Caco-2 (cell line): ENCODE measurements at regions not wholly inside any gene's neighbourhood (a gene's known extent, or its start where the extent isn't known, plus 50 kb on each side); places are given as distances from the start of the nearest gene placed in this dataset.

Experiments
- BruUV-seq: library from RNA; stranded (reverse); fragments of 400-500 nt; replicated peaks from 2 replicates; lab custom pipeline; 2021; lab: Mats Ljungman, UMichigan
- CTCF ChIA-PET: fragments of 300-600 bp; sonication (Branson Sonifier 250); formaldehyde crosslinking; loops from one replicate; lab custom pipeline; 2022; ENCODE audit warnings: antibody characterized with exemption; lab: Charles Lee
- POLR2A ChIA-PET: fragments of 300-600 bp; sonication (Branson Sonifier 250); formaldehyde crosslinking; loops from one replicate; lab custom pipeline; 2022; ENCODE audit warnings: antibody characterized with exemption; lab: Charles Lee
- DNase-seq, 2 experiments: peaks; one replicate each; pipeline versions ENCODE4 v3.0.0 to v3.0.0-alpha.2; 2020 to 2022
- H3K27me3 ChIP-seq: replicated peaks from 2 replicates; pipeline ENCODE4 v1.6.0; 2011; ENCODE audit warnings: low read length; ENCODE audit not compliant: control insufficient read depth, insufficient read depth
- H3K36me3 ChIP-seq: 2 replicates; pipeline ENCODE4 v1.5.1; 2011; ENCODE audit warnings: low read length; ENCODE audit not compliant: control insufficient read depth, insufficient read depth
- H3K4me1 ChIP-seq: fragments of 250-450 bp; sonication (Bioruptor Pico); 2 replicates; pipeline ENCODE4 v1.5.1; 2020; ENCODE audit warnings: mild to moderate bottlenecking
- H3K4me3 ChIP-seq: 2 replicates; pipeline ENCODE4 v1.5.1; 2011; ENCODE audit warnings: low read depth, mild to moderate bottlenecking, control low read depth, low read length
- H3K9me3 ChIP-seq: fragments of 250-450 bp; sonication (Bioruptor Pico); 2 replicates; pipeline ENCODE4 v1.5.1; 2020; ENCODE audit warnings: mild to moderate bottlenecking, moderate library complexity
- H3K27ac Mint-ChIP-seq: one replicate; pipeline ENCODE4 v1.8.0; 2022; ENCODE audit warnings: mixed read lengths; ENCODE audit not compliant: unreplicated experiment
- H3K27me3 Mint-ChIP-seq: one replicate; pipeline ENCODE4 v1.8.0; 2022; ENCODE audit warnings: mixed read lengths; ENCODE audit not compliant: insufficient read depth, unreplicated experiment
- H3K36me3 Mint-ChIP-seq: one replicate; pipeline ENCODE4 v1.8.0; 2022; ENCODE audit warnings: mild to moderate bottlenecking, mixed read lengths; ENCODE audit not compliant: insufficient read depth, unreplicated experiment
- H3K4me1 Mint-ChIP-seq: one replicate; pipeline ENCODE4 v1.8.0; 2022; ENCODE audit warnings: low read depth, mixed read lengths; ENCODE audit not compliant: unreplicated experiment
- H3K4me3 Mint-ChIP-seq: one replicate; pipeline ENCODE4 v1.8.0; 2022; ENCODE audit warnings: mild to moderate bottlenecking, moderate library complexity, mixed read lengths; ENCODE audit not compliant: unreplicated experiment
- H3K9me3 Mint-ChIP-seq: one replicate; pipeline ENCODE4 v1.8.0; 2022; ENCODE audit warnings: mixed read lengths; ENCODE audit not compliant: unreplicated experiment
- intact Hi-C: fragments of 100-400 bp; cut with micrococcal nuclease; formaldehyde crosslinking; loops from one replicate; pipeline ENCODE4 v1.10.0; 2022; ENCODE audit not compliant: unreplicated experiment
- TF ChIP-seq, protein P1 (sequence below), 2 experiments: fragments of 200-600 bp in 1 of 2; IDR thresholded peaks; 1 replicate in 1 of 2; 2 replicates in 1 of 2; pipeline versions ENCODE4 v1.5.1 to v1.8.0; 2011 to 2022; ENCODE audit warnings: antibody characterized with exemption in 1 of 2, control low read depth in 1 of 2, inconsistent platforms in 1 of 2, low read depth in 1 of 2, low read length in 1 of 2, mild to moderate bottlenecking in 1 of 2, moderate library complexity in 1 of 2; ENCODE audit not compliant: insufficient read depth in 1 of 2, severe bottlenecking in 1 of 2, unreplicated experiment in 1 of 2

DNA sequence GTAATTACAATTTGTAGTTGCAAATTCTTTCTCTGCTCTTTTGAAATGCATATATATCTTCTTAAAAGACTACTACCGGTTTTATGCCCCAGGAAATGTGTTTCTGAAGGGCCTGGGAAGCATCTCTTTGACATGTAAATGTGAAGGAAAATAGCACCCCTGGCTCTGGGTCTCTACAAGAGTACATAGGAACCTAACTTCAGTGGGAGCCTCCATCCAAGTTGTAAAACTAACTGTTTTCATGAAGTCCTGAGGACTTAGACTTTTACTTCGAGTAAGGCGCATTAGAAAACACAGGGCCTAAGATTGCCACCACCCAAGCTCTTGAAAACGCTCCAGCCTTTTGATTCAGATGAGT lies 99.4 kb downstream of the CBLN2 start:
- H3K27me3 Mint-ChIP-seq: peaks cover 4% of the 10 kb centered on the region
- Histone ChIP-seq H3K27me3 (no peaks in the 10 kb centered on the region), H3K36me3 (no peaks in the 10 kb centered on the region)

DNA sequence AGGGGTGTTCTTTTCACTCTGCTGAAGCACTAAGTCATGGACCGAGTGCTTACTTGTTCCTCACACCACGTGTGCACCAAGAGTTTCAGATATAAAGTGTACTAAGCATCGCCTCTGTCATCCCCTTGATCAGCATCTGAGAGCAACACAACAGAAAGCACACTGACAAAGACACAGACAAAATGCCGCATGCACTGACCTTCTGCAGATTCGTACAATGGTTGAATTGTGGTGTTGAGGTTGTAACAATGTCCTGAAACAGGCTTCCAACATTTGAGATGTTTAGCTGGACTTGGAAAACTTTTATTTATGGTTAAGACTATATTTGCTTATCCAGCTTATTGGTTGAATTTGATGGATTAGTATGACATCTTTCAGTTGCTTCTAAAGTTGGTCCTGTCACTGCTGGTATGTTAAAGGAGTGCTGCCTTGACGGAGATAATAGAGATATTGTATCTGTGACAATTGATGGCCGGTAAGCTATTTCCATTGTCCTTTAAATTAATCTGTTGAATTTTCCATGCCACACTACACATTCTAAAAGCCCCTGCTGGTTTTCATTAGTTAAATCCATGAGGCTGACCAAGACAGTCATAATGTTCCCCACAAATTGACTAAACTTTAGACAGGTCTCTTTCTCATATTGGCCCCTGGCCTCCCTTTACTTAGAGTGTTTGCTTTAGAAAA lies 99.9 kb downstream of the CBLN2 start:
- POLR2A ChIA-PET: no interaction called here
- no peaks in the 10 kb centered on the region for H3K4me1 ChIP-seq
- H3K36me3 Mint-ChIP-seq: no peaks in the 10 kb centered on the region
- no peak for DNase-seq
- no peaks in the 10 kb centered on the region for H3K36me3 ChIP-seq
- no peaks in the 10 kb centered on the region for H3K9me3 ChIP-seq
- intact Hi-C loops: no loop called here
- H3K4me1 Mint-ChIP-seq: no peaks in the 10 kb centered on the region
- H3K9me3 Mint-ChIP-seq: no peaks in the 10 kb centered on the region
- no peak overlapping the region for H3K27ac Mint-ChIP-seq
- BruUV-seq: no TSS peak
- H3K4me3 ChIP-seq: no peak overlapping the region
- no peak overlapping the region for H3K4me3 Mint-ChIP-seq
- CTCF ChIA-PET: no interaction called here
- H3K27me3 Mint-ChIP-seq: peaks cover 1% of the 10 kb centered on the region
- TF ChIP-seq, protein P1, sequence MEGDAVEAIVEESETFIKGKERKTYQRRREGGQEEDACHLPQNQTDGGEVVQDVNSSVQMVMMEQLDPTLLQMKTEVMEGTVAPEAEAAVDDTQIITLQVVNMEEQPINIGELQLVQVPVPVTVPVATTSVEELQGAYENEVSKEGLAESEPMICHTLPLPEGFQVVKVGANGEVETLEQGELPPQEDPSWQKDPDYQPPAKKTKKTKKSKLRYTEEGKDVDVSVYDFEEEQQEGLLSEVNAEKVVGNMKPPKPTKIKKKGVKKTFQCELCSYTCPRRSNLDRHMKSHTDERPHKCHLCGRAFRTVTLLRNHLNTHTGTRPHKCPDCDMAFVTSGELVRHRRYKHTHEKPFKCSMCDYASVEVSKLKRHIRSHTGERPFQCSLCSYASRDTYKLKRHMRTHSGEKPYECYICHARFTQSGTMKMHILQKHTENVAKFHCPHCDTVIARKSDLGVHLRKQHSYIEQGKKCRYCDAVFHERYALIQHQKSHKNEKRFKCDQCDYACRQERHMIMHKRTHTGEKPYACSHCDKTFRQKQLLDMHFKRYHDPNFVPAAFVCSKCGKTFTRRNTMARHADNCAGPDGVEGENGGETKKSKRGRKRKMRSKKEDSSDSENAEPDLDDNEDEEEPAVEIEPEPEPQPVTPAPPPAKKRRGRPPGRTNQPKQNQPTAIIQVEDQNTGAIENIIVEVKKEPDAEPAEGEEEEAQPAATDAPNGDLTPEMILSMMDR (IDR thresholded peaks at IDR 0.05; ENCODE audit: insufficient read depth in 1 of 2, low read depth in 1 of 2, low read length in 1 of 2, severe bottlenecking in 1 of 2, unreplicated experiment in 1 of 2): no peak
- H3K27me3 ChIP-seq: no peaks in the 10 kb centered on the region

More for the DNA sequence above, 99.4 kb downstream of the CBLN2 start:
- BruUV-seq: no TSS peak
- Mint-ChIP-seq H3K4me1 (no peaks in the 10 kb centered on the region), H3K27ac (no peak overlapping the region), H3K36me3 (no peaks in the 10 kb centered on the region), H3K9me3 (no peaks in the 10 kb centered on the region), H3K4me3 (no peak overlapping the region)
- CTCF ChIA-PET: no interaction called here
- H3K4me1 ChIP-seq: no peaks in the 10 kb centered on the region
- TF ChIP-seq, protein P1 (IDR thresholded peaks at IDR 0.05; ENCODE audit: insufficient read depth in 1 of 2, low read depth in 1 of 2, low read length in 1 of 2, severe bottlenecking in 1 of 2, unreplicated experiment in 1 of 2): no peak
- no peak for DNase-seq
- intact Hi-C loops: no loop called here
- no peak overlapping the region for H3K4me3 ChIP-seq
- POLR2A ChIA-PET: no interaction called here
- H3K9me3 ChIP-seq: no peaks in the 10 kb centered on the region

- POLR2A ChIA-PET: no interaction called here
Measured at GRCh38 chr18:72436401-72436800, 107.7 kb downstream of the CBLN2 start.

More at GRCh38 chr18:72436401-72436800, 107.7 kb downstream of the CBLN2 start:
- Mint-ChIP-seq H3K27ac (no peak overlapping the region), H3K27me3 (peaks cover 2% of the 10 kb centered on the region), H3K36me3 (no peaks in the 10 kb centered on the region), H3K4me1 (no peaks in the 10 kb centered on the region), H3K4me3 (no peak overlapping the region), H3K9me3 (no peaks in the 10 kb centered on the region)
- DNase-seq: no peak
- H3K4me3 ChIP-seq: no peak overlapping the region
- BruUV-seq: no TSS peak
- TF ChIP-seq, protein P1 (IDR thresholded peaks at IDR 0.05; ENCODE audit: insufficient read depth in 1 of 2, low read depth in 1 of 2, low read length in 1 of 2, severe bottlenecking in 1 of 2, unreplicated experiment in 1 of 2): no peak
- CTCF ChIA-PET: no interaction called here
- H3K27me3 ChIP-seq: no peaks in the 10 kb centered on the region
- H3K9me3 ChIP-seq: no peaks in the 10 kb centered on the region
- no peaks in the 10 kb centered on the region for H3K4me1 ChIP-seq
- H3K36me3 ChIP-seq: no peaks in the 10 kb centered on the region
- intact Hi-C loops: no loop called here
